HCT116 (cell line): ENCODE measurements at regions not wholly inside any gene's neighbourhood (a gene's known extent, or its start where the extent isn't known, plus 50 kb on each side); places are given as distances from the start of the nearest gene placed in this dataset.

Experiments
- CTCF ChIP-seq, 3 experiments: fragments of 200-600 bp in 1 of 3; sonication (generic) in 1 of 3; IDR thresholded peaks in 2 of 3; conservative IDR thresholded peaks in 1 of 3; 2 replicates each; pipeline ENCODE4 v1.5.1; 2012 to 2017; ENCODE audit warnings: low read depth in 2 of 3, low read length in 2 of 3, antibody characterized with exemption in 1 of 3, borderline replicate concordance in 1 of 3, control low read depth in 1 of 3, mild to moderate bottlenecking in 1 of 3, mixed read lengths in 1 of 3, mixed run types in 1 of 3, moderate library complexity in 1 of 3; ENCODE audit not compliant: insufficient read depth in 1 of 3
- EZH2 ChIP-seq: fragments of 200-600 bp; sonication (generic); IDR thresholded peaks from 2 replicates; pipeline ENCODE4 v1.6.1; 2017; ENCODE audit warnings: antibody characterized with exemption, mixed run types
- EZH2phosphoT487 ChIP-seq: fragments of 200-600 bp; IDR thresholded peaks from 2 replicates; pipeline ENCODE4 v1.6.1; 2018; ENCODE audit warnings: antibody characterized with exemption, borderline replicate concordance
- MAX ChIP-seq: IDR thresholded peaks from 2 replicates; pipeline ENCODE4 v1.6.1; 2012
- POLR2AphosphoS5 ChIP-seq: IDR thresholded peaks from 2 replicates; pipeline ENCODE4 v1.6.1; 2011; ENCODE audit warnings: mild to moderate bottlenecking, low read depth, low read length, moderate library complexity
- REST ChIP-seq: IDR thresholded peaks from 2 replicates; pipeline ENCODE4 v1.6.1; 2012; ENCODE audit warnings: low read depth

- no peak for TF ChIP-seq MAX
- no peak for TF ChIP-seq EZH2
- no peak for TF ChIP-seq CTCF (IDR thresholded peaks at IDR 0.05 in 2 of 3, conservative IDR thresholded peaks at IDR 0.05 in 1 of 3; ENCODE audit: borderline replicate concordance in 1 of 3, insufficient read depth in 1 of 3, low read depth in 2 of 3, low read length in 2 of 3)
- no peak for TF ChIP-seq REST
- TF ChIP-seq POLR2AphosphoS5 = no peak
- no peak for TF ChIP-seq EZH2phosphoT487
These were observed 485.1 kb downstream of the TBL1XR1 start for GRCh38 chr3:176712191-176712590.
